MM.1S (cell line): ENCODE measurements at regions not wholly inside any gene's neighbourhood (a gene's known extent, or its start where the extent isn't known, plus 50 kb on each side); places are given as distances from the start of the nearest gene placed in this dataset.

Experiments used
- DNase-seq: peaks from one replicate; pipeline ENCODE4 v3.0.0-alpha.2; 2015
- H2AFZ ChIP-seq: fragments of 300-600 bp; sonication (generic); 2 replicates; pipeline ENCODE4 v1.6.0; 2016; ENCODE audit warnings: antibody characterized with exemption, low read length
- H3F3A ChIP-seq: fragments of 300-600 bp; sonication (generic); 2 replicates; pipeline ENCODE4 v1.6.1; 2016; ENCODE audit warnings: mild to moderate bottlenecking, antibody characterized with exemption, low read length, moderate library complexity, mixed read lengths; ENCODE audit not compliant: insufficient read depth
- H3K27ac ChIP-seq: fragments of 300-600 bp; sonication (generic); 2 replicates; pipeline ENCODE4 v1.5.1; 2016; ENCODE audit warnings: mild to moderate bottlenecking, low read length
- H3K27me3 ChIP-seq: fragments of 300-600 bp; sonication (generic); replicated peaks from 2 replicates; pipeline ENCODE4 v1.6.0; 2016; ENCODE audit warnings: low read length; ENCODE audit not compliant: insufficient read depth
- H3K36me3 ChIP-seq: fragments of 300-600 bp; sonication (generic); replicated peaks from 2 replicates; pipeline ENCODE4 v1.6.1; 2016; ENCODE audit warnings: mild to moderate bottlenecking, low read length, mixed read lengths; ENCODE audit not compliant: insufficient read depth
- H3K4me1 ChIP-seq: fragments of 300-600 bp; sonication (generic); 2 replicates; pipeline ENCODE4 v1.6.1; 2016; ENCODE audit warnings: low read length, mixed read lengths
- H3K4me2 ChIP-seq: fragments of 300-600 bp; sonication (generic); 2 replicates; pipeline ENCODE4 v1.6.0; 2016; ENCODE audit warnings: low read depth, low read length
- H3K4me3 ChIP-seq: fragments of 300-600 bp; sonication (generic); 2 replicates; pipeline ENCODE4 v1.5.1; 2016; ENCODE audit warnings: low read length, mixed read lengths
- H3K79me2 ChIP-seq: fragments of 300-600 bp; sonication (generic); 2 replicates; pipeline ENCODE4 v1.6.1; 2016; ENCODE audit warnings: mixed run types, low read length, mixed read lengths
- H3K9ac ChIP-seq: fragments of 300-600 bp; sonication (generic); 2 replicates; pipeline ENCODE4 v1.6.1; 2016; ENCODE audit warnings: low read length, mixed read lengths
- H3K9me2 ChIP-seq: fragments of 300-600 bp; sonication (generic); replicated peaks from 2 replicates; pipeline ENCODE4 v1.6.1; 2016; ENCODE audit warnings: mild to moderate bottlenecking, low read length, mixed read lengths; ENCODE audit not compliant: insufficient read depth
- H3K9me3 ChIP-seq: fragments of 300-600 bp; sonication (generic); replicated peaks from 2 replicates; pipeline ENCODE4 v1.6.1; 2016; ENCODE audit warnings: mild to moderate bottlenecking, low read length, mixed read lengths; ENCODE audit not compliant: insufficient read depth
- H4K20me1 ChIP-seq: fragments of 300-600 bp; sonication (generic); 2 replicates; pipeline ENCODE4 v1.6.1; 2016; ENCODE audit warnings: mild to moderate bottlenecking, low read length, moderate library complexity, mixed read lengths; ENCODE audit not compliant: insufficient read depth
- CTCF ChIP-seq: fragments of 300-600 bp; sonication (generic); IDR thresholded peaks from 2 replicates; pipeline ENCODE4 v1.5.1; 2016; ENCODE audit warnings: antibody characterized with exemption, low read length, mixed read lengths
- EZH2 ChIP-seq: fragments of 300-600 bp; sonication (generic); optimal IDR thresholded peaks from 2 replicates; pipeline ENCODE3; 2017; ENCODE audit warnings: low read depth, mild to moderate bottlenecking, antibody characterized with exemption, low read length, mixed read lengths
- EZH2phosphoT487 ChIP-seq: fragments of 300-600 bp; sonication (generic); IDR thresholded peaks from 2 replicates; pipeline ENCODE4 v1.6.1; 2018; ENCODE audit warnings: antibody characterized with exemption, low read length

DNA sequence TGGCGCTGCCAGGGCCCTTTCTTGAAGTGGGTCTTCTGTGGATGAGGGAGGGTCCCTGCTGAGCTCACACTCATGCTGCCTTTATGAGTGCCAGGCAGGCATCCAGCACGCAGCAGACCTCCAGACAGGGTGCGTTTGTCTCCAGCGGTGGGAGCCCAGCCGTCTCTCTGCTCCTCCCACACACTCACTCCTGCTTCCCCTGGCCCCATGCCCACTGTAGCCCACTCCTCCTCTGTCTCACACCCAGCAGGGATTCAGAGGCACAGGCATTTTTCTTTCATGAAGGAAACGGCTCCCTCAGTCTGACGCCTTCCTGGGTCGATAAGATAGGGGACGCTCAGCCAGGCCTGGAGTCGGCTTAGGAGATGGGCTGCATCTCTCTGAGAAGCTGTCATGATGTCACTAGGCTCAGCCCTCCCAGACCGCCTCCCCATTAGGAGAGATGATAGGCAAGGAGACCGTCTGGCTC, 183.9 kb upstream of the NCAM1 start:
- no peak for TF ChIP-seq EZH2
- no peak for TF ChIP-seq CTCF
- TF ChIP-seq EZH2phosphoT487 = no peak
- H3K9ac ChIP-seq = no peak overlapping the region
- no peaks in the 10 kb centered on the region for H3K36me3 ChIP-seq
- no peaks in the 10 kb centered on the region for H3K27me3 ChIP-seq
- no peaks in the 10 kb centered on the region for H3K4me1 ChIP-seq
- no peak for DNase-seq
- no peak overlapping the region for H3K4me3 ChIP-seq
- H4K20me1 ChIP-seq = no peaks in the 10 kb centered on the region
- H3K9me3 ChIP-seq = no peaks in the 10 kb centered on the region
- no peaks in the 10 kb centered on the region for H3F3A ChIP-seq
- H3K79me2 ChIP-seq = no peaks in the 10 kb centered on the region
- no peaks in the 10 kb centered on the region for H3K9me2 ChIP-seq
- no peak overlapping the region for H3K4me2 ChIP-seq
- H3K27ac ChIP-seq = no peak overlapping the region
- H2AFZ ChIP-seq = no peak overlapping the region

DNA sequence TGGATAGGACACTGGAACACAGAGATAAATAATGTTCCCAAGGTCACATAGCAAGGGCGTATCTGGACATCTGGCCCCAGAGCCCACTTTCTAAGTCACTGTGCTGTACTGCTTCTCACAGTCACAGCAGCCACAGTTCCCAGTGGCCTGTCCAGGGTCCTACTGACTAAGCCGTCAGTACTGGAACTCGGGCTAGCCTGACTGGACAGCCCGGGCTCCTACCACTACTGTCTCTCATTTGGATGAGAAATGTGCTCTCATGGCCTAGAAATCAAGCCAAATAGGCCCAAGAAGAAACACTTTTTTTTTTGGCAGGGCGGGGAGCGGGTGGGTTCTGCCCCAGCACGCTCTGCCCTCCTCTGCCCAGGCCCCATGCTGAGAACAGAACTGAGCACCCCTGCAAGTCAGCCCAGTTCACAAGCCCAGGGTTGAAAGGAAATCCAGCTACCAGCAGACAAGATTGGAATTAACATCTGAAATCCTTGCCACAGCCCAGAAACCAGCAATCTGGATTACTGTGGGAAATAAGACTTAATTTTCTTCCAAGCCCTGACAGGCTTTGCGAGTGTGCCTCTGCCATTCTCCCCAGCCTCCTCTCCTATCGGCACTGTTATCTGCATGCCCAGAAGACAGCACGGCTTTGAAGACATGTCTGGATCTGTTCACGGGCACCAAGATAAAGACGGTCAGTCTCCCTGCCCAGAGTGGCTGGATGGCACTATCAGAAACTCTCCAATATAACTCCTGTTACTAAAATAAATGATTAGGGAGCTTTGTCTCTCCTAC, 182.9 kb upstream of the NCAM1 start:
- Histone ChIP-seq H3K9me3 (no peaks in the 10 kb centered on the region), H3F3A (no peaks in the 10 kb centered on the region), H3K9ac (no peak overlapping the region), H3K27me3 (no peaks in the 10 kb centered on the region), H3K4me1 (no peaks in the 10 kb centered on the region), H3K4me2 (no peak overlapping the region), H3K27ac (no peak overlapping the region), H3K9me2 (no peaks in the 10 kb centered on the region), H4K20me1 (no peaks in the 10 kb centered on the region), H3K36me3 (no peaks in the 10 kb centered on the region), H2AFZ (no peak overlapping the region), H3K79me2 (no peaks in the 10 kb centered on the region), H3K4me3 (no peak overlapping the region)
- DNase-seq = no peak
- TF ChIP-seq EZH2 (no peak), EZH2phosphoT487 (no peak), CTCF (no peak)

DNA sequence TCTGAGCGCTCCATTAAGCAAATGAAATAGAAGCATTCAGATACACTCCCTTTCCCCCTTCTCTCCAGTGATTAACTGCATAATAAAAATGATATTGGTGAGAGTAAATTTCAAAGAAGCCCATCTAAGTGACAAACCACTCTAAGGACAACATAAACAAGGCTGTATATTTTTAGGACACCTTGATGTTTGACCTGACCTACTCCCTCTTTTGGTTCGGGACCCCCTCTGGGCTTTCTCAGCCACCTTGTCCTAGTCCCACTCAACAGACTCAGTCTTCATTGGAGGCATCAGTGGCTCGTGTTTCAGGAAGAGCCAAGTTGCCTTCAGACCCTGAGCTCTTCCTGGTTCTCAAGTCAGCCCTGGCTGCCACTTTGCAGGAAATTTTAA, 182.3 kb upstream of the NCAM1 start:
- Histone ChIP-seq H4K20me1 (no peaks in the 10 kb centered on the region), H3K9me3 (no peaks in the 10 kb centered on the region), H3K79me2 (no peaks in the 10 kb centered on the region), H2AFZ (no peak overlapping the region), H3K9me2 (no peaks in the 10 kb centered on the region), H3K4me3 (no peak overlapping the region), H3K4me1 (no peaks in the 10 kb centered on the region), H3K9ac (no peak overlapping the region), H3K27ac (no peak overlapping the region), H3K36me3 (no peaks in the 10 kb centered on the region), H3F3A (no peaks in the 10 kb centered on the region), H3K4me2 (no peak overlapping the region), H3K27me3 (no peaks in the 10 kb centered on the region)
- TF ChIP-seq EZH2 = no peak
- TF ChIP-seq EZH2phosphoT487 = no peak
- no peak for TF ChIP-seq CTCF
- no peak for DNase-seq
